ENCODE measurements at regions not wholly inside any gene's neighbourhood (a gene's known extent, or its start where the extent isn't known, plus 50 kb on each side); places are given as distances from the start of the nearest gene placed in this dataset.

DNA sequence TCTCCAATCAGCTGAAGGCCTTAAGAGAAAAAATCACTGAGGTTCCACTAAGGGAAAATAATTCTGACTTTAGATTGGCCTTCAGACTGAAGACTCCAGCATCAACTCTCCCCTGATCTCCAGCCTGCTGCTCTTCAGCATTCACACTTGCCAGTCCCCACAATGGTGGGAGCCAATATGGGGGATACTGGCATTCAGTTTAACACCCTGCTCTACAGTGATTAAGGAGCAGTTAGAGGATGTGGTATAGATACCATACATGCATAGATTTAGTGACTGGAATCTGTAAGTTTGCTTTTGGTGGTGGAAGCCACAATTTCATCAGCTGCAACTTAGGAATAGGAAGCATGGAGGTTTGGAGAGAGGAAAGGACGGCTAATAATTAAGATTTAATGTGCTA lies 2017.7 kb upstream of the CDH6 start (continued):
- TF ChIP-seq ZNF462 (CRISPR knock-in tag; IDR thresholded peaks at IDR 0.05) (no peak), ETS1 (IDR thresholded peaks at IDR 0.05) (no peak), STAT1 (IDR thresholded peaks at IDR 0.05; ENCODE audit: unreplicated experiment) (no peak), NANOG (IDR thresholded peaks at IDR 0.05; ENCODE audit: borderline replicate concordance) (no peak)

- Mint-ChIP-seq H3K4me1 (peaks cover 12% of the 10 kb centered on the region), H3K27ac (no peak overlapping the region)
- no peak overlapping the region for H3K4me2 ChIP-seq
These were observed 2022.9 kb upstream of the CDH6 start for GRCh38 chr5:29170599-29170998.

More at GRCh38 chr5:29170599-29170998, 2022.9 kb upstream of the CDH6 start:
- Histone ChIP-seq H3K4me3 (no peak overlapping the region), H3K4me1 (ENCODE audit: insufficient read depth) (peaks cover 12% of the 10 kb centered on the region; the same call in 1 of the 2 replicates), H3K79me2 (replicated peaks; ENCODE audit: insufficient read depth) (no peaks in the 10 kb centered on the region), H2AFZ (no peak overlapping the region), H3F3A (replicated peaks; ENCODE audit: low read depth) (no peaks in the 10 kb centered on the region), H3K27ac (ENCODE audit: low read depth) (no peak overlapping the region), H3K27me3 (ENCODE audit: insufficient read depth) (no peaks in the 10 kb centered on the region), H3K9me2 (ENCODE audit: insufficient read depth) (peaks cover 4% of the 10 kb centered on the region), H3K36me3 (ENCODE audit: insufficient read depth) (no peaks in the 10 kb centered on the region), H4K20me1 (replicated peaks; ENCODE audit: insufficient read depth) (no peaks in the 10 kb centered on the region)
- no peak for ATAC-seq
- Mint-ChIP-seq H3K4me3 (no peak overlapping the region), H3K36me3 (ENCODE audit: low read depth) (peaks cover 2% of the 10 kb centered on the region; the same call in 1 of the 3 replicates), H3K27me3 (ENCODE audit: insufficient read depth, low read depth, poor library complexity) (no peaks in the 10 kb centered on the region), H3K9me3 (no peaks in the 10 kb centered on the region)
- DNase-seq (ENCODE audit: low spot score), result no peak
- no peak for TF ChIP-seq NANOG (IDR thresholded peaks at IDR 0.05; ENCODE audit: borderline replicate concordance)
- no peak for TF ChIP-seq POLR2AphosphoS5 (IDR thresholded peaks at IDR 0.05; ENCODE audit: low read depth)
- TF ChIP-seq EZH2phosphoT487 (IDR thresholded peaks at IDR 0.05; ENCODE audit: unreplicated experiment), result no peak
- no peak for TF ChIP-seq ZNF331 (CRISPR knock-in tag; IDR thresholded peaks at IDR 0.05; ENCODE audit: low read depth)
- TF ChIP-seq JUNB (IDR thresholded peaks at IDR 0.05; ENCODE audit: unreplicated experiment), result no peak
- TF ChIP-seq ZNF114 (CRISPR knock-in tag; IDR thresholded peaks at IDR 0.05), result no peak
- no peak for TF ChIP-seq CTCF (conservative IDR thresholded peaks at IDR 0.05; ENCODE audit: low read depth in 2 of 2)
- no peak for TF ChIP-seq STAT1 (IDR thresholded peaks at IDR 0.05; ENCODE audit: unreplicated experiment)
- TF ChIP-seq EZH2 (IDR thresholded peaks at IDR 0.05; ENCODE audit: low read depth, unreplicated experiment), result no peak

All from GM23338 (cell line).